Hematopoietic multipotent progenitor cell treated with erythropoietin and hydrocortisone succinate and interleukin-3 and kit ligand, for 6 days (in vitro differentiated cells): ENCODE measurements at regions not wholly inside any gene's neighbourhood (a gene's known extent, or its start where the extent isn't known, plus 50 kb on each side); places are given as distances from the start of the nearest gene placed in this dataset.
A peak's percentile ranks its signal among the peaks of the same experiment; 100 is the strongest.
"Not testable (repeated sequence)": the region's sequence is repeated elsewhere in the genome, so short reads cannot be mapped to it uniquely, and the experiment has no call there.

ENCODE experiments used
- DNase-seq: peaks from one replicate; pipeline ENCODE4 v3.0.0-alpha.2; 2015

- DNase-seq = no peak
These were observed 258.4 kb upstream of the CACNA2D1 start for GRCh38 chr7:82701949-82702348.

- no peak for DNase-seq
These were observed 257.2 kb upstream of the CACNA2D1 start for GRCh38 chr7:82700741-82701140.

GRCh38 chr7:82699773-82700186 lies 256.2 kb upstream of the CACNA2D1 start:
- no peak for DNase-seq

DNA sequence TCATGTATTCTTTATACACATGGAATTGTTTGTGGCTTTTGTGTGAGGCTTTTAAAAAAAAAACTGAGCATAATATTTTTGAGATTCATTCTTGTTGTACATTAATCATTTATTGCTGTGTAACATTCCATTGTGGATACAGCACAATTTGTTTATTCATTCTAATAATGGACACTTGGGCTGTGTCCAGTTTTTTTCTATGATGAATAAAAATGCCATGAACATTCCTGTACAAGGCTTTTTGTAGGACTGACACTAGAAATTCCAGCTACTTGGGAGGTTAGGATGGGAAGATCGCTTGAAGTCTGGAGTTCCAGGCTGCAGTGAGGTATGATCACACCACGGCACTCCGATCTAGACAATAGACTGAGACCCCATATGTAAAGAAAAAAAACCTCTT lies 254.3 kb upstream of the CACNA2D1 start:
- DNase-seq = no peak

GRCh38 chr7:82696631-82697030 lies 253.1 kb upstream of the CACNA2D1 start:
- DNase-seq = no peak

DNA sequence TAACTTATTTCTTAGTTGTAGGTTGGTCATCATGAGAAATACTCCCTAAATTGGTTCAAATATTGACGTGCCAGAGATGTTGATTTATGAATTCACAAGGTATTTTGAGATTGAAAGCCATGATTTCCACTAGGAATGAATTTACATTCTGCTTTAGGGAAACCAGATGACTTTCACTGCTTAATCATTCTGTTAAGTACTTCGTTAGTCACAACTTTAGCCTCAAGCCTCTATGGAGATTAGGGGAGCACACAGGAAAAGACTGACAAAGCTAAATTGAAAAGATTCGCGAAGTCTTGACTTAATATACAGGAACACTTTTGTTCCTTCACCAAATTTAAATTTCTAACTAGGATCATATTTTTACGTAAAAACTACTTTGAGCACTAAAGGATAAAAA lies 250.4 kb upstream of the CACNA2D1 start:
- no peak for DNase-seq

DNA sequence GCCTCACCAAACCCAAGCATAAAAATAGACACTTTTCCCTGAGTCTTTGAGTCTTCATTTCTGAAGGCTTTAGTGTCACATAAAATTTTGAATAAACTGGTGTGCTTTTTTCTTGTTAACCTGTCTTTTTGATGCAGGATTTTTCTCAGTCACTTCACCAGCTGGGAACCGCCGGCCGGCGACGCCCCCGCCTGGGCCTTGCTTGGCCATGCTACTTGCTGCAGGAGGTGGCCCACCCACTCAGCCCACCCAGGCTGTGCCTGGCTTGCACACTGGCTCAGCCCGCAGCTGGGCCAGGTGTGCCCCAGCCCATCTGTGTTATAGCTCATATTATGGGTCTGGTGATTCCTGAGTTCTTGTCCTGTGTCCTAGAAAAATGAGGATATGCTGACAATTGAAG lies 247.4 kb upstream of the CACNA2D1 start:
- no peak for DNase-seq

DNA sequence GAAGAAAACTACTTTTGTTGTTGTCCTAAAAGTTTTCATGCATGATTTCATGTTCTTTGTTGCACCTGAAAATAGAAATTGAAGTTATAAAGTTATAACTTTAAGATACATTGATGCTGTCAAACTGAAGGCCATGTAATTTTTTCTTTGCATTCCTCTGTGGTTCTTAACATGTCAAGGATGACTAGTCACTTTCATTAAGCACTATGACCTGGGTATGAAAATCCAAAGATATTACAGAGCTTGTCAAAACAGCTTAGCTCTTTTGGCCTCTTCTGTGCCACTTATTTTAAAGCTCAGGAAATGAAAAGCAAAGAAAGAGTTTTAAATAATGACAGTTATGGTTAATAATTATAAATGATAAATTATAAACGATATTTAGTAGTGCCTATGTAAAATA lies 241.6 kb upstream of the CACNA2D1 start:
- no peak for DNase-seq

DNA sequence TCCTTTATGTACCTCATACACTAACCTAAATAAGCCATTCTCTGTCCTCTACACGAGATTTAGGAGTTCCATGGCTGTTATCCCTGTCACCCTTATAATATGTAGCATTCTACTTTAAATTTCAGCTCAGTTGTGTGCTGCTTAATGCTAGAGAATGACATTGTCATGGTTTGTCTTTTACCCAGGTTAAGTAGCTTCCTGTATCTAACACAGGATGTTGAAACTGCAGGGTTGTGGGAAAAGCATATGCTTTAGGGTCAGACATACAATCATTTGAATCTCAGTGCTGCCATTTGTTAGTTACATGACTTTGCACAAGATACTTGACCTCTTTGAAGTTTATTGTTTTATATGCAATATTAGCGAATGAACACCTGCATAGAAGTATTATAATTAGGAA lies 235.1 kb upstream of the CACNA2D1 start:
- DNase-seq = peak; percentile 1

GRCh38 chr7:82678259-82678658 lies 234.7 kb upstream of the CACNA2D1 start:
- DNase-seq = no peak

GRCh38 chr7:82677493-82677892 lies 233.9 kb upstream of the CACNA2D1 start:
- DNase-seq = no peak

DNA sequence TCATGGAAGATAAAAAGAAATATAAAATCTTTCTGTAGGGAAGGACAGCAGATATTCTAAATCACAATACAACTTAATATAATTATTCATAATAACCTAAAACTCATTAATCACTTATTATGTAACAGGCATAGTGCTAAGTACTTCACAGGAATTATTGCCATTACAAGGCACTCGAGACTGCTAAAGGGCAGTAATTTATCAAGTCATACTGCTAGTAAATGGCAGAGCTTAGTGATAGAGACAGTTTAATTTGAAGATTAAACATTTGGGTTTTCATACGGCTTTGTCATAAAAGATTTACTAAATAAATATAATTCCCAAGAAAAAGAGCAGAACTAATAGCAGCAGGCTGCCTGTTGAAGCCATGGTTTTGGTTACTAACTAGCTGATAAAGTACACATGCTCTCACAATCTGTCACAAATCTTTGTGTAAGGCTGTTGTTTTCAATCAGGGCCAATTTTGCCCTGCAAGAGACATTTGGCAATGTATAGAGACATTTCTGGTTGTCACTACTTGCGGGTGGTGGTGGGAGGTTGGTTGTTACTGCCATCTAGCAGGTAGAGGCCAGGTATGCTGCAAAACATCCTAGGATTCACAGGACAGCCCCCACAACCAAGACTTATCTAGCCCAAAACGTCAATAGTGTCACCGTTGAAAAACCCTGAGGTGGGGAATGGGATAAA lies 233.3 kb upstream of the CACNA2D1 start:
- no peak for DNase-seq

DNA sequence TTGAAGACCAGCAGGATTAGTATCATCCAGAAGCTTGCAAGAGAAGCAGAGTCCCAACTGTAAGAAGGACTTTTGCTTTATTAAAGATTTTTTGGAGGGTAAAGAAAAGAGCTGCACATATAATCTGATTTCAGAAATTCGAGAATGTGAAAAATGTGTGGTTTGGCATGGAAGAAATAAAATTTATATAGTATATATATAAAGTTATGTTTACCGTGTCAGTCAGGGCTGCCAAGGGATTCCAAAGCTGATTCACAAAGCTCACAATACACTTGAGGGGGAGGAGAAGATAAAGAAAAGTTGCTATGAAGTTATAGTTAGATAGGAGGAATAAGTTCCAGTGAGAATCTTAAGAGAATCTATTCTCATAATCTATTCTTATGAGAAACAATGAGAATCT lies 231.8 kb upstream of the CACNA2D1 start:
- no peak for DNase-seq

- no peak for DNase-seq
These were observed 230.7 kb upstream of the CACNA2D1 start for GRCh38 chr7:82674268-82674667.

GRCh38 chr7:82672078-82672477 lies 228.5 kb upstream of the CACNA2D1 start:
- no peak for DNase-seq

DNA sequence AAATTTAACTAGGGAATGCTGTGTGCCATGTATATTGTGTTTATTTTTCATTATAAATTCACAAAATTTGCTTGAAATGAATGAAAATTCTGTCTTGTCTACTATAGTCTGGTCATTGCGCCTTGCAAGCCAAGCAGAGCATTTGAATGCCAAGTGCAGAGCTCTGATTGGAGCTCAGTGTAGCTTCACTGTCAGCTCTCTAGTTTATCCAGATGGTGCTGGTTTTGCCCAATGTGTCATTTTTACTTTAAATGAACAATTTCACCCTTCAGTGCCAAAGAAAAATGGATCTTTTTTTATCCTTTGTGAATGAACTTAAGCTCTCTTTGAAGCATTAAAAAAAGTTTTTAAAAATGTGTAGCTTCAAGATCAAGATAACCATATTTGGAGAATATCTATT lies 225.6 kb upstream of the CACNA2D1 start:
- DNase-seq = no peak

DNA sequence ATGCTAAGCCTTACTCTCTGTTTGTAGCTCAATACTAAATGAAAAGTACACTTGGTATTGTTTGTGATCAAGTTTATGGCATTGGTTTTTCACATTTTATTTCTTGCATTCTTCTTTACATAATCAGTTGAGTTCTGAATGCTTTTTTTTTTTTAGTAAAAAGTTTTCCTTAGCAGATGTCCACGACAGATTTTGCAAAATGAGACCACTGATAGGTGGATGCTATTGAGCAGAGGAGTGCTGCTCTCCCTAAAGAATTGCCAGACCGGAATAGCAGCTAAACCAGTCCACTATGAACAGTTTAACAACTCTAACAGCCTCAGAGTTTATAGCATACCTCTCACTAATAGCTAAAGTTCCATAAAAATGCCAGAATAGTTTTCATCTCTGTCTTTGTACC lies 225.1 kb upstream of the CACNA2D1 start:
- DNase-seq = no peak

DNA sequence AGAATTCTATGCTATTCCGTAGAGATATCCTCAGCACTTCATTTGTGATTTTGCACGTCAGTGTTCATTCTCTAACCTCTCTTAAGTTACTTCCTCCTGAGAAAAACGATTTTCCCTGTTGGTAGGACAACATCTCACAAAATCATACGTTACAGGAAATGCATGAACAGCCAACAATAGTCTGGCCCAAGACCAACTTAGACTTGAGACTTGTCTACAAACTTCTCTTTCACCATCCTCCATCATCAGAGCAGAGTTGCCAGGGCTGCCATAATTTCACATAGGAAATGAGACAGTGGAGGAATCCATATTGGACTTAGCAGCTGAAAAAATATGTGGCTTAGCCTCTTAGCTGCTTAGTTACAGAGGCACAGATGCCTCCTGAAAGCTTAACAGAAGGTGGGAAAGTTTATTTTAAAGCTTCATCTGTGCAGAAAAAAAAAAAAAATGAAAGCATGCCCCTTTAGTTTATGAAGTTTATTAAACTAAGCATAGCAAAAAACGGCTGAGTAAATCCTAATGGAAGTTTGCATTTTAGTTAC lies 222.5 kb upstream of the CACNA2D1 start:
- no peak for DNase-seq

DNA sequence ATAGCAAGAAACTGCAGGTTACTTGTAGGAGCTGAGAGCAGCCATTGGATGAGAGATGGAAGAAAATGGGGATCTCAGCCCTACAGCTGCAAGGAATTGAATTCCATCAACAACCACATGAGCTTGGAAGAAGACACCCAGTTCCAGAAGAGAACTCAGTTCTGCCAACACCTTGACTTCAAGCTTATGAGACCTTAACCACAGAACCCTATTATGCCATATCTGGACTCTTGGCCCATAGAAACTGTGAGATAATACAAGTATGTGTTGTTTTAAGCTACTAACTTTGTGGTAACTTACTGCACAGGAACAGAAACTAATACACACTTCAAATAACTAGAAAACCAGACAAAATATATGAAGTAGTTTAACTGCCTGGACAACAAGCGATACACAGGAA lies 212.4 kb upstream of the CACNA2D1 start:
- DNase-seq = no peak

DNA sequence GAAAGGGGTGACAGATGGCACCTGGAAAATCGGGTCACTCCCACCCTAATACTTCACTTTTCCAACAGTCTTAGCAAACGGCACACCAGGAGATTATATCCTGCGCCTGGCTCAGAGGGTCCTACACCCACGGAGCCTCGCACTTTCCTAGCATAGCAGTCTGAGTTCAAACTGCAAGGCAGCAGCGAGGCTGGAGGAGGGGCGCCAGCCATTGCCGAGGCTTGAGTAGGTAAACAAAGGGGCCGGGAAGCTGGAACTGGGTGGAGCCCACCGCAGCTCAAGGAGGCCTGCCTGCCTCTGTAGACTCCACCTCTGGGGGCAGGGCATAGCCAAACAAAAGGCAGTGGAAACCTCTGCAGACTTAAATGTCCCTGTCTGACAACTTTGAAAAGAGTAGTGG lies 206.5 kb upstream of the CACNA2D1 start:
- not testable (repeated sequence) for DNase-seq

DNA sequence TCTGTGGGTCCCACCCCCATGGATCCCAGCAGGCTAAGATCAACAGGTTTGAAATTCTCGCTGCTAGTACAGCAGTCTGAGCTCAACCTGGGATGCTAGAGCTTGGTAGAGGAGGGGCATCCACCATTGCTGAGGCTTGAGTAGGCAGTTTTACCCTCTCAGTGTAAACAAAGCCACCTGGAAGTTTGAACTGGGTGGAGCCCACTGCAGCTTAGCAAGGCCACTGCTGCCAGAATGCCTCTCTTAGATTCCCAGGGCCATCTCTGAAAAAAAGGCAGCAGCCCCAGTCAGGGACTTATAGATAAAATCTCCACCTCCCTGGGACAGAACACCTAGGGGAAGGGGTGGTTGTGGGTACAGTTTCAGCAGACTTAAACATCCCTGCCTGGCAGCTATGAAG lies 190.0 kb upstream of the CACNA2D1 start:
- no peak for DNase-seq

GRCh38 chr7:82631998-82632397 lies 188.4 kb upstream of the CACNA2D1 start:
- DNase-seq = no peak

DNA sequence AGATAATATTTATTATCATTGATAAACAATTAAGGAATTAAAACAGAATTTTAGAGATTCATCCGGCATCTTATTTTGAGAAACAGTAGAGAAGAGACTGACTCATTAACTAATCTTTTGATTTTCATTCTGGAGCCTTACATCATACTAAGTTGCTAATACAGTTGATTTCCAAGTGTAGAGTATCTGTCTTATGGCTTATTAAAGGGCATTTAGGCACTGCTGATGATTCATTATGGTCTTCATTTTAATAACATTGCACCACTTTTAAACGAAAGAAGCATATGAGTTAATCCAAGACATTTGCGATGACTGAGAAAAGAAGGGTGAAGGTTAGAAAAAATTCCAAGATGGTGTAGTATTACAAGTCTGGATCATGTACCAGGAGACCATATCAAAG lies 186.0 kb upstream of the CACNA2D1 start:
- DNase-seq = no peak

DNA sequence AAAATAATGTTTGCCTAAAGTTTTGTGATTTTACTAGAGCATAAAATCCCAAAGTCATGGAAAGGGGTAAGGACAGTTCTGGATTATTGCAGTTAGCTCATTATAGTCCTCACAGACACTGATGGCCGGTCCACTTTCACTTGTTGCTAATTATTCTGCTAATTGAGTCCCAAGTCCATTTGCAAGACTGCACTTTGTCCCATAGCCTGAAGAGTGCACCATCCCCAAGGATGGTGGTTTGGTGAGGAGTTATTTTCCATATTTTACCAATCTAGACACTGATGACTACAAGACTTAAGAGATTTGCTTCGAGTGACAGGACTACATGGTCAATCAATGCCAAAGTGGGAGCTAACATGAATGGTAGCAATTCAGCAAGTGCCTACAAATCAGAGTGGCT lies 181.8 kb upstream of the CACNA2D1 start:
- DNase-seq = no peak

DNA sequence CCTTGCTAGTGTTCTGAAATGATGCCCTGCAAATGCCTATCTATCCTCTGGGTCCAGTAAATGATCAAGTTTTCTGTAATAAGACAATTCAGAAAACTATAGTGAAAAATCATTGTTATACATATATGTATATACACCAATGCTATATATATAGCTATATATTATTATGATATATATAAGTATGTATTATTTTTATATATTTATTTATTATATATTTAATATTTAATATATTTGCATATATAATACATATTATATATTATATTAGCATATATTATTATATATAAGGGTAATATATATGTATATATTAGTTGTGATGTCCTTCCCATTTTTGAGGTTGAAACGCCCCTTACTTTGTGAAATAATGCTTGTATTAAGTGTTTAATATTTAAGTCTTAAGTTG lies 181.4 kb upstream of the CACNA2D1 start:
- DNase-seq = no peak
